ENCODE measurements at regions not wholly inside any gene's neighbourhood (a gene's known extent, or its start where the extent isn't known, plus 50 kb on each side); places are given as distances from the start of the nearest gene placed in this dataset.
A peak's percentile ranks its signal among the peaks of the same experiment; 100 is the strongest.

GRCh38 chr4:15245006-15245530 lies 182.8 kb upstream of the C1QTNF7 start:
- ATAC-seq (replicated peaks) (no peak), DNase-seq (no peak)
- Mint-ChIP-seq H3K36me3 (no peaks in the 10 kb centered on the region), H3K4me3 (no peak overlapping the region), H3K27ac (no peak overlapping the region), H3K9me3 (no peaks in the 10 kb centered on the region), H3K27me3 (no peaks in the 10 kb centered on the region), H3K4me1 (no peaks in the 10 kb centered on the region)

- Mint-ChIP-seq H3K9me3 (no peaks in the 10 kb centered on the region), H3K27ac (no peak overlapping the region), H3K27me3 (no peaks in the 10 kb centered on the region), H3K4me3 (no peak overlapping the region), H3K4me1 (peaks cover 5 to 11% of the 10 kb centered on the region in 2 donors), H3K36me3 (no peaks in the 10 kb centered on the region)
- DNase-seq (no peak), ATAC-seq (replicated peaks) (no peak)
These were observed 177.8 kb upstream of the C1QTNF7 start for GRCh38 chr4:15250021-15250441.

- Mint-ChIP-seq H3K27me3 (no peaks in the 10 kb centered on the region), H3K4me3 (no peak overlapping the region), H3K4me1 (peaks cover 5 to 11% of the 10 kb centered on the region in 2 donors), H3K9me3 (no peaks in the 10 kb centered on the region), H3K27ac (no peak overlapping the region), H3K36me3 (no peaks in the 10 kb centered on the region)
- ATAC-seq (replicated peaks), result peak; percentile 73 to 80
- DNase-seq, result no peak
These were observed 174.5 kb upstream of the C1QTNF7 start for GRCh38 chr4:15253349-15253748.

GRCh38 chr4:15254236-15254880 lies 173.5 kb upstream of the C1QTNF7 start:
- no peak overlapping the region for H3K4me3 Mint-ChIP-seq
- no peak for ATAC-seq (replicated peaks)

GRCh38 chr4:15255537-15255936 lies 172.3 kb upstream of the C1QTNF7 start:
- H3K36me3 Mint-ChIP-seq, result no peaks in the 10 kb centered on the region
- H3K9me3 Mint-ChIP-seq, result no peaks in the 10 kb centered on the region
- DNase-seq, result no peak
- H3K4me1 Mint-ChIP-seq, result peaks cover 5 to 11% of the 10 kb centered on the region in 2 donors
- no peak overlapping the region for H3K4me3 Mint-ChIP-seq
- ATAC-seq (replicated peaks), result no peak
- no peak overlapping the region for H3K27ac Mint-ChIP-seq
- peaks cover 0 to 5% of the 10 kb centered on the region in 2 donors for H3K27me3 Mint-ChIP-seq

More at GRCh38 chr4:15254236-15254880, 173.5 kb upstream of the C1QTNF7 start:
- Mint-ChIP-seq H3K36me3 (no peaks in the 10 kb centered on the region), H3K9me3 (no peaks in the 10 kb centered on the region), H3K27ac (no peak overlapping the region), H3K4me1 (peaks cover 5 to 11% of the 10 kb centered on the region in 2 donors), H3K27me3 (peaks cover 0 to 5% of the 10 kb centered on the region in 2 donors)
- no peak for DNase-seq

- Mint-ChIP-seq H3K4me3 (no peak overlapping the region), H3K27me3 (peaks cover 0 to 5% of the 10 kb centered on the region in 2 donors), H3K27ac (no peak overlapping the region), H3K36me3 (peaks cover 0 to 3% of the 10 kb centered on the region in 2 donors), H3K9me3 (peaks cover 13 to 14% of the 10 kb centered on the region in 2 donors), H3K4me1 (no peaks in the 10 kb centered on the region)
- ATAC-seq (replicated peaks), result no peak
- DNase-seq, result no peak
These were observed 167.1 kb upstream of the C1QTNF7 start for GRCh38 chr4:15260758-15261157.

- H3K36me3 Mint-ChIP-seq, result peaks cover 0 to 3% of the 10 kb centered on the region in 2 donors
- H3K4me1 Mint-ChIP-seq, result no peaks in the 10 kb centered on the region
- H3K9me3 Mint-ChIP-seq, result peaks cover 14 to 16% of the 10 kb centered on the region in 2 donors
- peaks cover 0 to 5% of the 10 kb centered on the region in 2 donors for H3K27me3 Mint-ChIP-seq
- H3K4me3 Mint-ChIP-seq, result no peak overlapping the region
- H3K27ac Mint-ChIP-seq, result no peak overlapping the region
- DNase-seq (no peak), ATAC-seq (replicated peaks) (no peak)
These were observed 165.4 kb upstream of the C1QTNF7 start for GRCh38 chr4:15262396-15262795.

GRCh38 chr4:15270201-15270600 lies 157.6 kb upstream of the C1QTNF7 start:
- Mint-ChIP-seq H3K9me3 (peaks cover 13 to 23% of the 10 kb centered on the region in 2 donors), H3K27me3 (peaks cover 0 to 14% of the 10 kb centered on the region in 2 donors), H3K4me3 (no peak overlapping the region), H3K27ac (no peak overlapping the region), H3K36me3 (peaks cover 9 to 16% of the 10 kb centered on the region in 2 donors), H3K4me1 (no peaks in the 10 kb centered on the region)
- no peak for ATAC-seq (replicated peaks)
- no peak for DNase-seq

- Mint-ChIP-seq H3K27ac (no peak overlapping the region), H3K4me3 (no peak overlapping the region), H3K36me3 (no peaks in the 10 kb centered on the region), H3K9me3 (no peaks in the 10 kb centered on the region), H3K4me1 (no peaks in the 10 kb centered on the region), H3K27me3 (no peaks in the 10 kb centered on the region)
- ATAC-seq (replicated peaks) (no peak), DNase-seq (no peak)
These were observed 141.8 kb upstream of the C1QTNF7 start for GRCh38 chr4:15286041-15286440.

GRCh38 chr4:15291122-15291521 lies 136.7 kb upstream of the C1QTNF7 start:
- DNase-seq (no peak), ATAC-seq (replicated peaks) (no peak)
- H3K4me3 Mint-ChIP-seq, result no peak overlapping the region
- no peaks in the 10 kb centered on the region for H3K36me3 Mint-ChIP-seq
- H3K4me1 Mint-ChIP-seq, result no peaks in the 10 kb centered on the region
- H3K27me3 Mint-ChIP-seq, result no peaks in the 10 kb centered on the region
- H3K27ac Mint-ChIP-seq, result no peak overlapping the region
- no peaks in the 10 kb centered on the region for H3K9me3 Mint-ChIP-seq

- peak; percentile 42 to 45 for ATAC-seq (replicated peaks)
These were observed 134.1 kb upstream of the C1QTNF7 start for GRCh38 chr4:15293711-15294110.

GRCh38 chr4:15294202-15294601 lies 133.6 kb upstream of the C1QTNF7 start:
- DNase-seq (no peak), ATAC-seq (replicated peaks) (no peak)
- no peak overlapping the region for H3K27ac Mint-ChIP-seq
- H3K27me3 Mint-ChIP-seq, result no peaks in the 10 kb centered on the region
- H3K4me1 Mint-ChIP-seq, result no peaks in the 10 kb centered on the region
- H3K36me3 Mint-ChIP-seq, result no peaks in the 10 kb centered on the region
- no peaks in the 10 kb centered on the region for H3K9me3 Mint-ChIP-seq
- H3K4me3 Mint-ChIP-seq, result no peak overlapping the region

More at GRCh38 chr4:15293711-15294110, 134.1 kb upstream of the C1QTNF7 start:
- H3K36me3 Mint-ChIP-seq, result no peaks in the 10 kb centered on the region
- no peak overlapping the region for H3K4me3 Mint-ChIP-seq
- H3K9me3 Mint-ChIP-seq, result no peaks in the 10 kb centered on the region
- H3K27ac Mint-ChIP-seq, result no peak overlapping the region
- no peaks in the 10 kb centered on the region for H3K27me3 Mint-ChIP-seq
- no peak for DNase-seq
- no peaks in the 10 kb centered on the region for H3K4me1 Mint-ChIP-seq

- no peak for DNase-seq
- Mint-ChIP-seq H3K4me1 (no peaks in the 10 kb centered on the region), H3K9me3 (no peaks in the 10 kb centered on the region), H3K36me3 (no peaks in the 10 kb centered on the region), H3K4me3 (no peak overlapping the region), H3K27me3 (no peaks in the 10 kb centered on the region), H3K27ac (no peak overlapping the region)
- ATAC-seq (replicated peaks), result no peak
These were observed 133.0 kb upstream of the C1QTNF7 start for GRCh38 chr4:15294832-15295231.

GRCh38 chr4:15295421-15296162 lies 132.2 kb upstream of the C1QTNF7 start:
- no peaks in the 10 kb centered on the region for H3K4me1 Mint-ChIP-seq
- DNase-seq, result no peak
- H3K9me3 Mint-ChIP-seq, result no peaks in the 10 kb centered on the region
- no peaks in the 10 kb centered on the region for H3K36me3 Mint-ChIP-seq
- no peak overlapping the region for H3K27ac Mint-ChIP-seq
- ATAC-seq (replicated peaks), result no peak
- H3K27me3 Mint-ChIP-seq, result no peaks in the 10 kb centered on the region
- H3K4me3 Mint-ChIP-seq, result no peak overlapping the region

- Mint-ChIP-seq H3K9me3 (no peaks in the 10 kb centered on the region), H3K27ac (no peak overlapping the region), H3K27me3 (peaks cover 0 to 3% of the 10 kb centered on the region in 2 donors), H3K36me3 (no peaks in the 10 kb centered on the region), H3K4me1 (no peaks in the 10 kb centered on the region), H3K4me3 (no peak overlapping the region)
- no peak for ATAC-seq (replicated peaks)
- no peak for DNase-seq
These were observed 130.5 kb upstream of the C1QTNF7 start for GRCh38 chr4:15297344-15297743.
